GM18951 (cell line): ENCODE measurements at regions not wholly inside any gene's neighbourhood (a gene's known extent, or its start where the extent isn't known, plus 50 kb on each side); places are given as distances from the start of the nearest gene placed in this dataset.
"Not testable (repeated sequence)": the region's sequence is repeated elsewhere in the genome, so short reads cannot be mapped to it uniquely, and the experiment has no call there.

Source experiments
- POLR2A ChIP-seq: IDR thresholded peaks from 4 replicates; pipeline ENCODE4 v1.6.1; 2011; ENCODE audit warnings: mild to moderate bottlenecking; ENCODE audit not compliant: insufficient read length, insufficient read depth; ENCODE audit errors: extremely low read depth
- in situ Hi-C: fragments of 300-500 bp; cut with MboI; formaldehyde crosslinking; loops from one replicate; pipeline ENCODE4 v1.12.0; 2022; ENCODE audit warnings: low sequenced_read_pairs, mixed read lengths, inconsistent platforms; ENCODE audit not compliant: unreplicated experiment

GRCh38 chr2:33719067-33719466 lies 120.0 kb upstream of the FAM98A start:
- in situ Hi-C loops: no loop called here

GRCh38 chr2:33712674-33713073 lies 113.6 kb upstream of the FAM98A start:
- in situ Hi-C loops: no loop called here
- no peak for TF ChIP-seq POLR2A

More at GRCh38 chr2:33719067-33719466, 120.0 kb upstream of the FAM98A start:
- TF ChIP-seq POLR2A: no peak

DNA sequence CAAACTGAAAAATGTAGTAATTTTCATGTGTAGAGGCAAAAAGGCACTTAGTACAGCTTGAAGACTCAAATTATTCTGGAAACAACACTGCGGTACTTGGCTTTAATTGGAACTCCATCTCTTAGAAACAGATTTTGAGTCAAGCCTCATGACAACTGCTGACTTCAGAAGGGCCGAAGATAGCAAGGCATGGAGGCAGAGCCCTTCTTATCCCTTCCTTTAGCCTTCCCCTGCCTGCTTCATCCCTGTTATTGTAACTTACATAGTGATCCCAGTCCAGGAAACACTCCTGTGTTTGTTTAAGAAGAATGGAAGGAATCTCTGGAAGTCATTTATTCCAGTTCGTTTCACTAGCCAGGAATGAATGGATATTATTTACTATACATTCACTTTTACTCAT lies 110.9 kb upstream of the FAM98A start:
- TF ChIP-seq POLR2A: no peak
- in situ Hi-C loops: no loop called here

DNA sequence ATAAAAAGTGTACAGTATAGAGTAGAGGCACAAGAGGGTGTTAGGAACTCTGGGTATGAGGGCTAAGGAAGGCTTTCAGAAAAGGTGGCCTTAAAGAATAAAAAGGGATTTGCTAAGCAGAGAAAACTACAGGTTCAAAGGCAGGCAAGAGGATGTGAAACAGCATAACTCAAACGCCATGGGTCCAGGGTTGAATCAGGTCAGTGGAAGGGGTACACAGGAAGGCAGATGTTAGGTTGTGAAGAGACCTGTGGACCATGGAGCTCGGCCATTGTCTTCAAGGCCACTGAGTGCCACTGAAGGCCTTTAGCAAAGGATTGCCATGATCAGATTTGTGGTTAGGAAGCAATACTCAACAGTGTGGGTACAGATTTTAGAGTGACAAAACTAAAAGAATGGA lies 108.2 kb upstream of the FAM98A start:
- in situ Hi-C loops: no loop called here
- no peak for TF ChIP-seq POLR2A

- TF ChIP-seq POLR2A: no peak
- in situ Hi-C loops: no loop called here
Observed at GRCh38 chr2:33706410-33706809, 107.3 kb upstream of the FAM98A start.

DNA sequence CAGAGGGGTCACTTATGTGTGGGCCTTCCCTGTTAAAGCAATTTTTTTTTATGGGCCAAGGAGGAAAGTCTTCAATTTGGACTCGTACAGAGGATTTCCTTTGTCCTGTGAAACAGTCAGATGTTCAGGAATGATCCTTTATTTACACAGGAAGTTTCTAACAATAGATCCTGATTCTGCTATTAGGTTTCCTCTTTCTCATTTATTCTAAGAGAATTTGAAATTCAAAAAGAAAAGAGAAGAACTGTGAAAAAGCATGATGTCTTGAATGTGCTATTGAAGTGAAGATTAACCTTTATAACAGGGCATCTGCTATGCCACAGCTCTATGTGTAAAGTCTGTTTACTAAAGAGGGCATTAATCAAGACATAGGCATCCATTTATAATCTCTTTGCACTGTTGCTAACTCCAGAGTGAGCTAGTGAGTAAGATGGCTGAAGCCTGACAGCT lies 105.3 kb upstream of the FAM98A start:
- no peak for TF ChIP-seq POLR2A
- in situ Hi-C loops: no loop called here

DNA sequence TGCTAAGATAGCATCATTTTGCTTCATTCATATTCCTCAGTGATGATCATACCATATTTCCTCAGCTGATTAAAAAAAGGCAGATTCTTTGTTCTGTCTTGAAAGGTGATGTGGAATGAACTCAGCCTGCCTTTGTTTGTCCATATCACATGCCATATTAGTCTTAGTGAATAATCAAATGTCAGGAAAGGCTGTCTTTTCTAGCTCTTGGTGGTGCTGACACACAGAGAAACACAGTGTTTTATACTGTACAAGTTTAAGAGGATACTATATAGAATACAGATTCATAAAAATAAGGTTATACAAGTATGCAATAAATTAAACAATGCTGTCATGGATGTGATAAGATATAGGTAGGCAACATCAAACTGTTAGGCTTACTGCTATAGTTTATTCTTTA lies 97.1 kb upstream of the FAM98A start:
- in situ Hi-C loops: no loop called here
- TF ChIP-seq POLR2A: no peak

DNA sequence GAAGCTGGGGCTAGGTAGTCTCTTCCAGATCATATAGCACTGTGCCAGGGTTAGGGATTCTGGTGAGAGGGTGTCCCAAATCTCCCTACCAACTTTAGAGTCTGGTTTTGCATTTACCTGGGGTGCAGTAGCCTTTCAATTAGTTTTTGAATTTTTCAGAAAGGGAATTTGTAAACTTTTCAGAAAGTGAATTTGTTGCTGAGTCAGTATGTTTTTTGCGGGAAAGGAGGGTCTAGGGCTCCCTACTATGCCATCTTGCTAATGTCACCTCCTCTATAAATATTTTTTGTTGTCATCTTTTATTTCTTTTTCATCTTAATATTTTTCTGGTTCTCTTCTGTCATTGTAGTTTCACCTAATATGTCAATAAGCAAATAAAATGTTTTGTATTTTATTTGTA lies 95.8 kb upstream of the FAM98A start:
- in situ Hi-C loops: no loop called here

DNA sequence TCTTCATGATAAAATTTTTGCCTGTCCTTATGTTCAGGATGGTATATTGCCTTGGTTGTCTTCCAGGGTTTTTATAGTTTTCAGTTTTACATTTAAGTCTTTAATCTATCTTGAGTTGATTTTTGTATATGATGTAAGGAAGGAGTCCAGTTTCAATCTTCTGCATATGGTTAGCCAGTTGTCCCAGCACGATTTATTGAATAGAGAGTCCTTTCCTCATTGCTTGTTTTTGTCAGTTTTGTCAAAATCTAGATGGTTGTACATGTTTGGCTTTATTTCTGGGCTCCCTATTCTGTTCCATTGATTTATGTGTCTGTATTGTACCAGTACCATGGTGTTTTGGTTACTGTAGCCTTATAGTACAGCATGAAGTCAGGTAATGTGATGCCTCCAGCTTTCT lies 91.6 kb upstream of the FAM98A start:
- in situ Hi-C loops: not testable (repeated sequence)

More for the DNA sequence above, 95.8 kb upstream of the FAM98A start:
- no peak for TF ChIP-seq POLR2A

GRCh38 chr2:33681364-33681757 lies 82.3 kb upstream of the FAM98A start:
- TF ChIP-seq POLR2A: no peak
- in situ Hi-C loops: no loop called here

DNA sequence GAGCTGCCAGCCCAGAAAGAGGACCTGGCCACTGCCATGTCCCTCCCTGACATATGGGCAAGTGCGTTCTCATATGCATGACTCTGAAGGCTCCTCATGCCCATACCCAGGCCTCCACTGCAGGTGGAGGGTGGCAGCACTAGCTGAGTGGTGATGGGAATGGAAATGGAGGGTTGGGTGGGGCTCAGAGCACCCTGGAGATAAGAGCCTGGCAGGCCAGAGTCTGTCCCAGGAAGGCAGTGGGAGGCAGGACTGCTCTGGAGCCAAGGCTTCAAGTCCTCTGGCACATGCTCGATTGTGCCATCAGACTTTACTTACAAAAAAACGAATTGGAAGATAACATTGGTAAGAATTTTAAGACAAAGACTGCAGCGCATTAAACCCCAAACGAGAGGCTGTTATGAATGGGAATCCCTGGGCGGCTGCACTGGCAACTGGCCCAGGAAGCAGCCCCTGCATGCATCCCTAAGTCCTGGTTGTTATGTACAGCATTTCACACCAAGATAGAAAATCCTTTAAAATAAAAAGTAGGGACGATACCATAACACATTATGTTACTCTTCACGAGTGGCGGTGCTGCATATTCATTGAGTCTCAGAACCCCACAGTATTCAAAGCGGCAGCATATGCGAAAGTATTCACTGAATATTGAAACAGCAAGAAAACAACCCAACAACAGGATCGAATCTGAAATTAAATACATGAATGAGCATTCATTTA lies 81.7 kb upstream of the FAM98A start:
- no peak for TF ChIP-seq POLR2A
- in situ Hi-C loops: no loop called here

DNA sequence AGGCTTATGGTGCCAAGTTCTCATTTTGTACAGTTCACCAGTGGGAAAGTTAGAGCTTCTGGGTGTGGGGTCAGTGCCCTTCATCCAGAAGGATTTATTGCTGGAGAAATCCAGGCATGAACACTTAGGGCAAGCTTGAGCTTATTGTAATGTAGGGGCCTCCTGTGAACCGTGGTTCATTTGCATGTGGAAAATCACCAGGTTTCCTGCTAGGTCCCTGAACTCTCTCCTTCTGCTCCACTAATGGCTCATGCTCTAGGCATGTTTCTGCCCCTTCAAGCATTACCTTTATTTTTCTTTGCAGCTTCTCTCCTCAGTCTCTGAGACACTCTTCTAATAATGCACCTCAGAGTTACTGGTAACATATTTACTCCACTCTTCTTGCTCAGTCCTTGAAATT lies 79.3 kb upstream of the FAM98A start:
- in situ Hi-C loops: no loop called here

GRCh38 chr2:33673937-33674336 lies 74.8 kb upstream of the FAM98A start:
- in situ Hi-C loops: no loop called here
- TF ChIP-seq POLR2A: no peak

More for the DNA sequence above, 79.3 kb upstream of the FAM98A start:
- TF ChIP-seq POLR2A: no peak

GRCh38 chr2:33672896-33673295 lies 73.8 kb upstream of the FAM98A start:
- in situ Hi-C loops: no loop called here
- TF ChIP-seq POLR2A: no peak

GRCh38 chr2:33672389-33672788 lies 73.3 kb upstream of the FAM98A start:
- no peak for TF ChIP-seq POLR2A
- in situ Hi-C loops: no loop called here
